AG08396 (cell line): ENCODE measurements at regions not wholly inside any gene's neighbourhood (a gene's known extent, or its start where the extent isn't known, plus 50 kb on each side); places are given as distances from the start of the nearest gene placed in this dataset.
"Not testable (repeated sequence)": the region's sequence is repeated elsewhere in the genome, so short reads cannot be mapped to it uniquely, and the experiment has no call there.

Experiments used
- DNase-seq: peaks from one replicate; pipeline ENCODE4 v3.0.0; 2012; ENCODE audit warnings: low spot score, mixed read lengths

DNA sequence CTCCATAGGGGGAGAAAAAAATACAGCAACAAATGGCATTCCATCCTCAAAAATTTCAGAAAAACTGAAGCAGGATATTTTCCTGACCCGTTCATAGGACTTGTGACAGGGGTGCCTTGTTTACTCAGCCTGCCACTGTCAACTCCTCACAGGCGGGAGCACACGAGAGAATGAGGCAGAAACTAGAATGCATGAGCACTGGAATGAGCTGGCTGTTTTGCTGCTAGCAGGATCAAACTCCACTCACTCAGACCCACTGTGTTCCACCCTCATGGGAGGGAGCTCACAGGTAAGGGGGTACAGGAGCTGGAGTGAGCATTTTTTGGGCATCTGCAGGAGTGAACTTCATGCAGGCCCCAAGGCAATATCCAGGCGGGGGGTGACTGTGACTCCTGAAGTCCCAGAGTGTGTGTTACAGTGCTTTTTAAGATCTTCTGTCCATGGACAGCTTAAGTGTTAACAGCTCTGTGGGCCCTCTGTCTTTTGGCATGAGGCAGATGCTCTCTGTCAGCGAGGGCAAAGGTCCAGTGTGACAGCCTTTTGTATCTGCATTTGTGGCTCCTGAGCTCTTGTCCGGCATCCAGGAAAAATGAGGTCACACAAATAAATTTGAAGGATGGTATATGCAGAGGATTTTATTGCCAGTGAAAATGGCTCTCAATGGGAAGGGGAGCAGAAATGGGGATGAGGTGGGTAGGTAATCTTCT lies 905.7 kb upstream of the TENM4 start:
- DNase-seq = no peak

- no peak for DNase-seq
Measured at GRCh38 chr11:80343436-80343835, 902.6 kb upstream of the TENM4 start.

DNA sequence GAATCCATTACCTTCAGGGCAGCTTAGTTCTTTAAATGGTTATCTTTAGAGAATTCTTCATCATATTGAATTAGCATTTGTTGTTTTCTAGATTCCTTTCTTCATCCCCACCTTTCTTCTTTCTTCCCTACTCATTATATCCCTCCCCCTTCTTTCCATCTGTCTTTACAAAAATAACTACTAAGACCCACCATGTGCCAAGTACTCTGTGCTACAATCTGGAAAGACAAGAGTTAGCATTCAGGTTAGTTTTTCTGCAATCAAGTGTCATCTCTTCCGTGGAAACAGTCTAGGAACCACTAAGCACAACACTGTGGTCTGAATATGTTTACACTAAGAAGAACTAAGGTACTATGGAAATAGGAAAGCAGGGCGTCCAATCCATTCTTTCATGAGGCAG lies 897.4 kb upstream of the TENM4 start:
- DNase-seq = no peak

DNA sequence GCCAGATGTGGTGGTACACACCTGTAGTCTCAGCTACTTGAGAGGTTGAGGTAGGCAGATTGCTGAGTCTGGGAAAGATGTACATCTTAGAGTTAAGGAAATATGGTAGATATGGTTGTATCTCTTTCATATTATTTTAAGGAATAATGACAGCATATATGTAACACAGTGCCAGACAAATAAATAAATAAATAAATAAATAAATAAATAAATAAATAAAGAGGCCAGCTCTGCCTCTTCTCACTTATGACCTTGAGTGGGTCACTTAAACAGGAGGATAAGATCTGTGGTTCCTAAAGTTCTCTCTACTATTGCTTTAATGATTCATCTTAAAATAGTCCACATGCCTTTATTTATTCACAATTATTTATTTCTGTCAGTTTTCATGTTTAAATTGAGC lies 890.9 kb upstream of the TENM4 start:
- no peak for DNase-seq

DNA sequence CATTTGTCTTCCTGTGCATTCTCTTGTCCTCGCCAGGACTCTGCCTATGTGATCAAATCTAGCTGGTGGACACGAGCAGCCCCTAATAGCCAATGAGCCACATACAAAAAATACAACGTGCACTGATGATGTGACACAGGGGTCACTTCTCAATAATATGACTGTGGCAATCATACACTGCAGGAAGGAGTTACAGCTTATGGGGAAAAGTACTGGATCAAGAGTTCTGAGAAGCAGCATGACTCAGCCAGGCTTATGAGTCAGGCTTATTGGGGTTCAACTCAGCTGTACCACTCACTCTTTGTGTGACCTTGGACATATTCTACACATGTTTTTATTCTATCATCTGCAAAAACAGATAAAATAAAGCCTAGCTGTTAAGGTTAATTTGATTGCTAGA lies 889.4 kb upstream of the TENM4 start:
- DNase-seq = no peak

DNA sequence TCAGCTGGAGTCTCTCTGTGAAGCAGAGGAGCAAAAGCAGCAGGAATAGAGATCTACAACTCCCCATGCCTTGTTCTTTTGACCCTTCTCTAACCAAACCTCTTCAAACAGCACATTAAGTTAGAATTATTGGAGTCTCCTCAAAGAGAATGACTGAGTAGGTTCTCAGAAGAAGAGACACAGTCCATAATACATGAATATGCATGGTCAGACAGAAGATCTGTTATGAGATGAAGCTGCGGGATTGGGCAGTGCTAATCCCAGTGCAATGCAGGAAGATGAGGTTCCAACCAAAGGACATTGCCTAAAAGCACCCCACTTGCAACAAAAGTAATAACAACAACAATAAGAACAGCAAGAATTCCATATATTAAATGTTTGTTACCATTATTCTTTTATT lies 887.9 kb upstream of the TENM4 start:
- DNase-seq = no peak

DNA sequence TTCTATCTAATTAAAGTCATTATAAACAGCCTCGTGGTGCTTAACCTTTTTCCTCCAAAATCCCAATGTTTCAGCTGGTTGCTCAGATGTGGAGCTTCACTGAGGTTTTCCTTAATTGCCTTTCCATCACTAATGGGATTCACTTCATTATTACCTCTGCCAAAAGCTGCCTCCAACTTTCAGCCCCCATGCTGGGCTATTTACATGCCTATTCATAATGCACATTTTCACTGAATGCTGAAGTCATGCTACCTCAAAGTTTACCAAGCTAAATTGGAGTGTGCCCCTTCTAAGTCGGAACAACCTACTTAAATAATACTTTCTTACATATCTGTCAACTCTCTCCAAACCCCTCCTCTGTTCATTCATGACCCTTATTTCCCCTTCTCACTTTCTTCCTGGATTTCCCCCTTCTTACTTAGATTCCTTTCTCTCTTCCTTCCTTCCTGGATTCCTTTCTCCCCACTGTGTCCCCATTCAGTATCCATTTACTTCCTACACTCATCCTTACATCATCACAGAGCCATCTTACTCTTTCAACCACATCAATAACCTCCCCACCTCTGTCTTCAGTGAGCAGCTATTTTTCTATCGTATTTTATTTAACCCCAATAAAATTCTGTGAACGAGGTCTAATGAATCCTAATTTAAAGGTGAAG lies 887.3 kb upstream of the TENM4 start:
- no peak for DNase-seq

GRCh38 chr11:80321786-80322185 lies 881.0 kb upstream of the TENM4 start:
- no peak for DNase-seq

DNA sequence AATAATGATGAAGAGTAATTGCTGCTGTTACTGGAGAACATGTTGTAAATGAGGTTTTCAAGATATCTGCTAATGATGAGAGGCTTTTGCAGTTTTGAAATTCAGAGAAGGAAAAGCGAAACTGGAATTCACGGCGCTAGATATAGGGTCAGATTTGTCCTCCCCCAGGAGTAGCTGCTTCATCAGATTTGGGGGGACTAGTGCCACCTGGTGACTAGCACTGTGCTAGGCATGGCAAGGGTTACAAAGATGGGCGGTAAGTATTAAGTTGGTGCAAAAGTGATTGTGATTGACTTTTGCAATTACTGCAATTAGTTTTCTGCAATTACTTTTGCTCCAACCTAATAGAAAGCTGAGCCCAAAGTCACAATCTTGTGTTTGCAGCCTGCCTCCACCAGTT lies 879.9 kb upstream of the TENM4 start:
- DNase-seq = no peak

DNA sequence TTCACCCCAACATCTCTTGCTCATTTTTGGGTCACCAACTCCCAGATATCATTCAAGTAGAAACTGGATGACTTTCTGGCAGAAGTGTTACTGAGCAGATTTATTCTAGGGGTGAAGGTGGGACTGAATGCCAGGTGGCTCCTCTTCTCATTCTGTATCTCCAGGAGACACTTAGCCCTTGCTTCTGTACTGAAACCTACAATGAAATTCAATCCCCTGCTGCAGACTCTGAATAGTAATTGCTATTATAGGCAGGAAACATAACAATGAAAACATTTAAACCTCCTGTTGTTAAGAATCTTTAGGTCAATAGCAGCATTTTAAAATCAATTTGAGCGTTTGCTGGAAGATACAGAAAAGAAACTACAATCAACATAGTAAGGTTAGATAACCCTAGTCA lies 879.4 kb upstream of the TENM4 start:
- DNase-seq = no peak

GRCh38 chr11:80317612-80318011 lies 876.8 kb upstream of the TENM4 start:
- DNase-seq = no peak

GRCh38 chr11:80315200-80315599 lies 874.4 kb upstream of the TENM4 start:
- DNase-seq = no peak

DNA sequence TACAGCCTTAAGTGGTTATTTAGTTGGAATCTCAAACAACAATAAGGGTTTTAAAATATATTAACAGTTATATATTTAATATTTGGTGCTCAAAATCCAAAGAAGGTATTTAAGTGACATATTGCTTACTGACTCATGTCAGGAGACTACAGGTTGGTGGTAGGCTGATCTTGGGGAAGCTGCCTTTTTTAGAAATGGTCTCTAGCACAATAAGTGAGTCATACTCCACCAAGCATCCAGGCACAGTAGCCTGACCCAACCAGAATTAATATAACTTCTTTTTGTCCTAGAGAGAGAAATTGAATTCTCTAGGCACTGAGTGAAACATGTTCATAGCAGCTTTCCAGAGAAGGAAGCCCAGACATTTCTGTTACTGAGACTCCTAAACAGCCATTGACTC lies 868.5 kb upstream of the TENM4 start:
- no peak for DNase-seq

- no peak for DNase-seq
Measured at GRCh38 chr11:80307676-80308075, 866.8 kb upstream of the TENM4 start.

DNA sequence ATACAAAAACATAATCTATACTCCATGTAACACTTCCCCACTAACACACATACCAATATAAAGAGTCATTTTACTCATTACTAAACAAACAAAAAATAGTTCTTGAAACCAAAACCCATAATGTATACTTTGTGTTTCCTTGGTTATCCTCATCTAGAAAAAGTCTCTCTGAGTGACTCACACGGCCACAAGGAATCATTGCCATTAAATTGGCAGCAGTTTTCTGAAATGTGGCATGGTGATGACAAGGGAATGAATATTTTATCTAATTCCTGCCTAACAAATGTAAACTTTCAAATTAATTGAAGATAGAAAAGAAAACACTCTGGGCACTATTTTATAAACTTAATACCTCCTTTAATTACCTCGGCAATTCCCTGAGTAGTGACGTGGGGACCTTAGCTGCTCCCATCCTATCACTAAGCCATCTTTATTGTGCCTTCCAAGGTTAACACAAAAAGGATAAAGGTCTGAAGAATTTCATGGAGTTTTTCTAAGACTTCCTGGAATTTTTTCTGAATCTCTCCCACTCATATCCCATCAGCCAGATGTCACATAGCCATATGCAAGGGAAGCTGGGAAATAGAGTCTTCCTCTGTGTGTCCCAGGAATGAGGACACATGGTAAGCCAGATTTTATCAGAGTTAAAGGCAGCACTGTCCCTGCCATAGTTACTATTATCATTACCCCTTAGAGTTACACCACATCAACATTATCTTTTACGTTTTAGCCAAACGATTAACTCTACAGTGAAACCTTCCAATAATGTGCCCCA lies 857.2 kb upstream of the TENM4 start:
- no peak for DNase-seq

DNA sequence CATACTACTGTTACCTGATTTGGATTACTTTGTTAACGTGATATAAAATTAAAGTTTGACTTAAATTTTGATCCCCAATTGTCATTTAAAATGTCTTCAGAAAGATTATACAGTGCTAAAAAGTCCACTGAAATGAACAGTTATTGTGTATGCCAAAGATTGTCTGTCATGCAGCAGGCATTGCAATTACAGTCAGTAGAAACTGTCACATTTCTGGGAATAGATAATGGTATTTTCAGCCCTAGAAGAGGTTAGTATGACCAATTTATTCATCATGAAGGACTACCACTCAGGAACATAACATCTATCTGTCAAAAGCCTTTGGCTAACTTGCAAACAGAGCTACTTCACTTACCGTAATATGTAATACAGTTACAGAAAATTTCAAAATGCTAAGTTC lies 852.5 kb upstream of the TENM4 start:
- DNase-seq = no peak

GRCh38 chr11:80284946-80285785 lies 844.3 kb upstream of the TENM4 start:
- no peak for DNase-seq

DNA sequence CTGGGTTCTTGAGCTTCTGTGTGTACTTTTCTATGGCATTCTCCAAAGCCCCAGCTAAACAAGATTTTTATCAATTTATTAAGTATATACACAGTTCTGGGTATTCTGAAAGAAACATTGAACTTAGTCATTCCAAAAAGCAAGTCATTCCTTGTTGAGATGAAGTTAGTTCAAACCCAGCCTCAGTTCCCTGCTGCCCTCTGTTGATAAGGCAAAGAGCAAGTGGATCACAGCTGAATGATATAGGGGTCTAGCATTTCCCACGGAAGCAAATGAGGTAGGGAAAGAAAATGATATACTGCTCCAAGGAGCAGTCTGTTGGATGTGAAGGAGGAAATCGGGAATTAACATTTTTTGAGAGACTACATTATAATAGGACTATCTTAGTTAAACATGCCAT lies 841.8 kb upstream of the TENM4 start:
- no peak for DNase-seq

DNA sequence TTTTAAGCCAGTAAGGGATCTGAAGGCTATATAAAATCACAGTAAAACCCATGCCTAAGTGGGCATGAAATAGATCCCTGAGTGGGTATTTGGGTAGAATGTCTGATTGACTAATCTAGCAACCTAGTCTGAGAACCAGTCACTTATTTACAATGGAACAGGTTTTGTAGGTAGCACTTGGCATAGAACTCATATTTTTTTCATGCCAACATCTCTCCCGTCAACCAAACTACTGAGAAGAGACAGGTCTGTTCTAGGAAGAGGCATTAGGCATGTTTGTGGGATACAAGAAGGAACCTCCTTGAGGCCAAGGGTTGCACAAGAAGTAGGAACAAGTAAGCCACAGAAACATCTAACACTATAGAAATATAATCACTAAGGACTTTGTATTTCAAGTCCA lies 840.4 kb upstream of the TENM4 start:
- no peak for DNase-seq

DNA sequence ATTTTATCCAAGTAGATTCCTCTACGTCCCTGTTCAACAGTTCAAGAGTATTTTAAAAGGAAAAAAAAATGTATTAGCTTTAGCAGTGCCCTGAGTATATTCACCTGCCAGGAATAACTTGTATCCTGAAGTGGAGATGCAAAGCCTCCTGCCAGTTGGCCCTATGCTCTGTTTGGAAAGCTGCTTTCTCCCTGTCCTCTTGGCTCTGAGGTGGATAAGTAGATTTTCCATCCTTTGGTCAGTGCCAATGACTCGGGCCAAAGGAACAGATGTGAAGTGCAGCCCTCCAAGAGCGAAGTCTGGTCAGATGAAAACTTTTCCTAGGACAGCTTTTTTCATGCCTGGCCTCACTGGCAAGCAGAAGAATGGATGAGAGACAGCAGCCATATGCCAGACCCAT lies 839.9 kb upstream of the TENM4 start:
- no peak for DNase-seq

- no peak for DNase-seq
Measured at GRCh38 chr11:80261776-80262175, 820.9 kb upstream of the TENM4 start.

DNA sequence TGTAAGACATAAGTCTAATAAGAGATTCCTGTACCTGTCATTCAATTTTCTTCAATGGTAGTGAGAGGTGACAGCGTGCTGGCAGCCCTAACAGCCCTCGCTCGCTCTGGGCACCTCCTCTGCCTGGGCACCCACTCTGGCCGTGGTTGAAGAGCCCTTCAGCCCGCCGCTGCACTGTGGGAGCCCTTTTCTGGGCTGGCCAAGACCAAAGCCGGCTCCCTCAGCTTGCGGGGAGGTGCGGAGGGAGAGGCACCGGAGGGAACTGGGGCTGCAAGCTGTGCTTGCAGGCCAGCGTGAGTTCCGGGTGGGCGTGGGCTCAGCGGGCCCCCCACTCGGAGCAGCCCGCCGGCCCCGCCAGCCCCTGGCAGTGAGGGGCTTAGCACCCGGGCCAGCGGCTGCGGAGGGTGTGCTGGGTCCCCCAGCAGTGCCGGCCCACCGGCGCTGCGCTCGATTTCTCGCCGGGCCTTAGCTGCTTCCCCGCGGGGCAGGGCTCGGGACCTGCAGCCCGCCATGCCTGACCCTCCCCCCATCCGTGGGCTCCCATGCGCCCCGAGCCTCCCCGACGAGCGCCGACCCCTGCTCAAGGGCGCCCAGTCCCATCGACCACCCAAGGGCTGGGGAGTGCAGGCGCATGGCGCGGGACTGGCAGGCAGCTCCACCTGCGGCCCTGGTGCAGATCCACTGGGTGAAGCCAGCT lies 816.6 kb upstream of the TENM4 start:
- not testable (repeated sequence) for DNase-seq
